Activated naive CD4-positive, alpha-beta T cell treated with anti-CD3 and anti-CD28 coated beads for 36 hours (primary cell): ENCODE measurements at regions not wholly inside any gene's neighbourhood (a gene's known extent, or its start where the extent isn't known, plus 50 kb on each side); places are given as distances from the start of the nearest gene placed in this dataset.

ENCODE experiments used
- CTCF ChIA-PET: fragments of 350-600 bp; sonication (Branson Sonifier 250); formaldehyde crosslinking; loops from one replicate; lab custom pipeline; 2021; ENCODE audit warnings: antibody characterized with exemption; lab: Charles Lee
- DNase-seq: peaks from one replicate; pipeline ENCODE4 v3.0.0-alpha.2; 2020
- H3K27ac Mint-ChIP-seq: one replicate; pipeline ENCODE4 v1.8.0; 2021; ENCODE audit warnings: mild to moderate bottlenecking, mixed read lengths
- H3K27me3 Mint-ChIP-seq: one replicate; pipeline ENCODE4 v1.8.0; 2021; ENCODE audit warnings: low read depth, mixed read lengths
- H3K36me3 Mint-ChIP-seq: one replicate; pipeline ENCODE4 v1.8.0; 2021; ENCODE audit warnings: low read depth, mixed read lengths
- H3K4me1 Mint-ChIP-seq: one replicate; pipeline ENCODE4 v1.8.0; 2021; ENCODE audit warnings: low read depth, mixed read lengths
- H3K4me3 Mint-ChIP-seq: one replicate; pipeline ENCODE4 v1.8.0; 2021; ENCODE audit warnings: mild to moderate bottlenecking, moderate library complexity, mixed read lengths
- H3K9me3 Mint-ChIP-seq: one replicate; pipeline ENCODE4 v1.8.0; 2021; ENCODE audit warnings: mixed read lengths
- intact Hi-C: fragments of 100-400 bp; cut with micrococcal nuclease; formaldehyde crosslinking; loops from one replicate; pipeline ENCODE4 v1.15.1; 2023

GRCh38 chr9:90342607-90343006 lies 300.0 kb downstream of the DIRAS2 start:
- DNase-seq: no peak
- peaks cover 13% of the 10 kb centered on the region for H3K27me3 Mint-ChIP-seq
- H3K27ac Mint-ChIP-seq: no peak overlapping the region
- no peaks in the 10 kb centered on the region for H3K9me3 Mint-ChIP-seq
- H3K36me3 Mint-ChIP-seq: no peaks in the 10 kb centered on the region
- intact Hi-C loops: no loop called here
- no peak overlapping the region for H3K4me3 Mint-ChIP-seq
- CTCF ChIA-PET: no interaction called here
- H3K4me1 Mint-ChIP-seq: no peaks in the 10 kb centered on the region

- no peak for DNase-seq
- H3K9me3 Mint-ChIP-seq: no peaks in the 10 kb centered on the region
- H3K4me1 Mint-ChIP-seq: no peaks in the 10 kb centered on the region
- no peak overlapping the region for H3K27ac Mint-ChIP-seq
- CTCF ChIA-PET: no interaction called here
- peaks cover 17% of the 10 kb centered on the region for H3K27me3 Mint-ChIP-seq
- intact Hi-C loops: no loop called here
- H3K4me3 Mint-ChIP-seq: no peak overlapping the region
- no peaks in the 10 kb centered on the region for H3K36me3 Mint-ChIP-seq
These were observed 299.3 kb downstream of the DIRAS2 start for GRCh38 chr9:90343366-90343765.

GRCh38 chr9:90343991-90344390 lies 298.6 kb downstream of the DIRAS2 start:
- H3K27me3 Mint-ChIP-seq: peaks cover 22% of the 10 kb centered on the region
- no peak for DNase-seq
- CTCF ChIA-PET: no interaction called here
- no peak overlapping the region for H3K4me3 Mint-ChIP-seq
- no peaks in the 10 kb centered on the region for H3K36me3 Mint-ChIP-seq
- no peaks in the 10 kb centered on the region for H3K9me3 Mint-ChIP-seq
- no peaks in the 10 kb centered on the region for H3K4me1 Mint-ChIP-seq
- intact Hi-C loops: no loop called here
- H3K27ac Mint-ChIP-seq: no peak overlapping the region

GRCh38 chr9:90365666-90366065 lies 277.0 kb downstream of the DIRAS2 start:
- H3K36me3 Mint-ChIP-seq: no peaks in the 10 kb centered on the region
- no peaks in the 10 kb centered on the region for H3K9me3 Mint-ChIP-seq
- intact Hi-C loops: no loop called here
- H3K27me3 Mint-ChIP-seq: peaks cover 10% of the 10 kb centered on the region
- H3K4me3 Mint-ChIP-seq: no peak overlapping the region
- H3K27ac Mint-ChIP-seq: no peak overlapping the region
- H3K4me1 Mint-ChIP-seq: no peaks in the 10 kb centered on the region
- no peak for DNase-seq
- CTCF ChIA-PET: no interaction called here

- CTCF ChIA-PET: no interaction called here
- Mint-ChIP-seq H3K9me3 (no peaks in the 10 kb centered on the region), H3K4me1 (no peaks in the 10 kb centered on the region), H3K27ac (no peak overlapping the region), H3K36me3 (no peaks in the 10 kb centered on the region), H3K4me3 (no peak overlapping the region), H3K27me3 (peaks cover 9% of the 10 kb centered on the region)
- DNase-seq: no peak
- intact Hi-C loops: no loop called here
These were observed 274.4 kb downstream of the DIRAS2 start for GRCh38 chr9:90368241-90368640.

- DNase-seq: no peak
- intact Hi-C loops: no loop called here
- CTCF ChIA-PET: no interaction called here
- H3K9me3 Mint-ChIP-seq: no peaks in the 10 kb centered on the region
- peaks cover 9% of the 10 kb centered on the region for H3K27me3 Mint-ChIP-seq
- no peaks in the 10 kb centered on the region for H3K4me1 Mint-ChIP-seq
- no peak overlapping the region for H3K27ac Mint-ChIP-seq
- no peaks in the 10 kb centered on the region for H3K36me3 Mint-ChIP-seq
- no peak overlapping the region for H3K4me3 Mint-ChIP-seq
These were observed 273.7 kb downstream of the DIRAS2 start for GRCh38 chr9:90368928-90369327.

- H3K27ac Mint-ChIP-seq: no peak overlapping the region
- no peak overlapping the region for H3K4me3 Mint-ChIP-seq
- intact Hi-C loops: no loop called here
- no peaks in the 10 kb centered on the region for H3K4me1 Mint-ChIP-seq
- no peaks in the 10 kb centered on the region for H3K36me3 Mint-ChIP-seq
- CTCF ChIA-PET: no interaction called here
- peaks cover 16% of the 10 kb centered on the region for H3K27me3 Mint-ChIP-seq
- no peak for DNase-seq
- H3K9me3 Mint-ChIP-seq: no peaks in the 10 kb centered on the region
These were observed 262.9 kb downstream of the DIRAS2 start for GRCh38 chr9:90379771-90380170.

GRCh38 chr9:90385146-90385545 lies 257.5 kb downstream of the DIRAS2 start:
- Mint-ChIP-seq H3K36me3 (no peaks in the 10 kb centered on the region), H3K4me1 (no peaks in the 10 kb centered on the region), H3K27ac (no peak overlapping the region), H3K27me3 (peaks cover 18% of the 10 kb centered on the region), H3K4me3 (no peak overlapping the region), H3K9me3 (no peaks in the 10 kb centered on the region)
- intact Hi-C loops: no loop called here
- CTCF ChIA-PET: no interaction called here
- DNase-seq: no peak

GRCh38 chr9:90393365-90394152 lies 249.1 kb downstream of the DIRAS2 start:
- CTCF ChIA-PET: no interaction called here
- Mint-ChIP-seq H3K9me3 (no peaks in the 10 kb centered on the region), H3K27ac (no peak overlapping the region), H3K36me3 (no peaks in the 10 kb centered on the region), H3K27me3 (peaks cover 14% of the 10 kb centered on the region), H3K4me3 (no peak overlapping the region), H3K4me1 (no peaks in the 10 kb centered on the region)
- DNase-seq: no peak
- intact Hi-C loops: no loop called here

- Mint-ChIP-seq H3K4me1 (no peaks in the 10 kb centered on the region), H3K4me3 (no peak overlapping the region), H3K27ac (no peak overlapping the region), H3K27me3 (peaks cover 10% of the 10 kb centered on the region), H3K9me3 (no peaks in the 10 kb centered on the region), H3K36me3 (no peaks in the 10 kb centered on the region)
- CTCF ChIA-PET: no interaction called here
- DNase-seq: no peak
- intact Hi-C loops: no loop called here
These were observed 247.8 kb downstream of the DIRAS2 start for GRCh38 chr9:90394871-90395270.

GRCh38 chr9:90400091-90400490 lies 242.5 kb downstream of the DIRAS2 start:
- no peaks in the 10 kb centered on the region for H3K9me3 Mint-ChIP-seq
- H3K27me3 Mint-ChIP-seq: peaks cover 12% of the 10 kb centered on the region
- H3K4me3 Mint-ChIP-seq: no peak overlapping the region
- CTCF ChIA-PET: no interaction called here
- DNase-seq: no peak
- no peaks in the 10 kb centered on the region for H3K4me1 Mint-ChIP-seq
- no peak overlapping the region for H3K27ac Mint-ChIP-seq
- intact Hi-C loops: no loop called here
- no peaks in the 10 kb centered on the region for H3K36me3 Mint-ChIP-seq

- Mint-ChIP-seq H3K36me3 (no peaks in the 10 kb centered on the region), H3K9me3 (peaks cover 5% of the 10 kb centered on the region), H3K27me3 (peaks cover 5% of the 10 kb centered on the region), H3K4me3 (no peak overlapping the region), H3K27ac (no peak overlapping the region), H3K4me1 (no peaks in the 10 kb centered on the region)
- DNase-seq: no peak
- CTCF ChIA-PET: no interaction called here
- intact Hi-C loops: no loop called here
These were observed 234.0 kb downstream of the DIRAS2 start for GRCh38 chr9:90408659-90409058.

- intact Hi-C loops: no loop called here
- Mint-ChIP-seq H3K4me3 (no peak overlapping the region), H3K9me3 (no peaks in the 10 kb centered on the region), H3K27me3 (peaks cover 4% of the 10 kb centered on the region), H3K27ac (no peak overlapping the region), H3K36me3 (no peaks in the 10 kb centered on the region), H3K4me1 (no peaks in the 10 kb centered on the region)
- no peak for DNase-seq
- CTCF ChIA-PET: no interaction called here
These were observed 223.3 kb downstream of the DIRAS2 start for GRCh38 chr9:90419221-90419851.
